SU-DHL-6 (cell line): ENCODE measurements at regions not wholly inside any gene's neighbourhood (a gene's known extent, or its start where the extent isn't known, plus 50 kb on each side); places are given as distances from the start of the nearest gene placed in this dataset.

ENCODE experiments used
- H2AFZ ChIP-seq: fragments of 200-600 bp; sonication (generic); 2 replicates; pipeline ENCODE4 v1.6.1; 2014; ENCODE audit warnings: low read depth, mild to moderate bottlenecking, moderate library complexity, mixed read lengths, antibody characterized with exemption, low read length; ENCODE audit not compliant: severe bottlenecking
- H3F3A ChIP-seq: fragments of 200-600 bp; shearing (Covaris generic); 2 replicates; pipeline ENCODE4 v1.6.0; 2016; ENCODE audit warnings: antibody characterized with exemption, mild to moderate bottlenecking; ENCODE audit not compliant: insufficient read depth
- H3K27ac ChIP-seq: fragments of 200-600 bp; sonication (generic); 2 replicates; pipeline ENCODE4 v1.5.1; 2016; ENCODE audit warnings: low read depth, mild to moderate bottlenecking, low read length, moderate library complexity, mixed read lengths
- H3K27me3 ChIP-seq: fragments of 200-600 bp; sonication (generic), shearing (Covaris generic); 2 replicates; pipeline ENCODE4 v1.6.0; 2014; ENCODE audit warnings: mild to moderate bottlenecking, low read length
- H3K36me3 ChIP-seq: fragments of 200-600 bp; sonication (generic); 2 replicates; pipeline ENCODE4 v1.6.1; 2014; ENCODE audit warnings: mild to moderate bottlenecking, low read length, mixed read lengths
- H3K4me2 ChIP-seq: fragments of 300-600, 200-600 bp; shearing (Covaris generic), sonication (generic); 2 replicates; pipeline ENCODE4 v1.6.0; 2014; ENCODE audit warnings: low read length, low read depth, mild to moderate bottlenecking; ENCODE audit not compliant: poor library complexity, severe bottlenecking
- H3K4me3 ChIP-seq: fragments of 200-600 bp; sonication (generic); 2 replicates; pipeline ENCODE4 v1.5.1; 2014; ENCODE audit warnings: antibody characterized with exemption, low read length, mild to moderate bottlenecking, mixed read lengths; ENCODE audit not compliant: insufficient read depth, poor library complexity, severe bottlenecking
- H3K79me2 ChIP-seq: fragments of 200-600 bp; sonication (generic); 2 replicates; pipeline ENCODE4 v1.6.1; 2014; ENCODE audit warnings: mild to moderate bottlenecking, low read length, moderate library complexity; ENCODE audit not compliant: insufficient read depth
- H3K9ac ChIP-seq: fragments of 200-600 bp; sonication (generic); 2 replicates; pipeline ENCODE4 v1.7.0; 2014; ENCODE audit warnings: mild to moderate bottlenecking, low read length
- H3K9me2 ChIP-seq: fragments of 200-600 bp; sonication (generic); replicated peaks from 2 replicates; pipeline ENCODE4 v1.6.1; 2014; ENCODE audit warnings: low read length; ENCODE audit not compliant: insufficient read depth
- H3K9me3 ChIP-seq: fragments of 200-600 bp; sonication (generic); 2 replicates; pipeline ENCODE4 v1.6.1; 2014; ENCODE audit warnings: low read length, mixed read lengths; ENCODE audit not compliant: insufficient read depth
- H4K20me1 ChIP-seq: fragments of 200-600 bp; sonication (generic); 2 replicates; pipeline ENCODE4 v1.6.1; 2014; ENCODE audit warnings: low read depth, mild to moderate bottlenecking, antibody characterized with exemption, low read length, moderate library complexity, mixed read lengths
- CTCF ChIP-seq: fragments of 200-600 bp; sonication (generic); IDR thresholded peaks from one replicate; pipeline ENCODE4 v1.5.1; 2017; ENCODE audit warnings: antibody characterized with exemption, mild to moderate bottlenecking, low read length, moderate library complexity; ENCODE audit not compliant: insufficient read depth, poor library complexity, severe bottlenecking
- EZH2phosphoT487 ChIP-seq: fragments of 200-600 bp; sonication (generic), shearing (Covaris generic); conservative IDR thresholded peaks from 2 replicates; pipeline ENCODE4 v1.6.1; 2018; ENCODE audit warnings: mild to moderate bottlenecking, antibody characterized with exemption, low read length, moderate library complexity, mixed read lengths

- no peaks in the 10 kb centered on the region for H3K9me3 ChIP-seq
- TF ChIP-seq EZH2phosphoT487, result no peak
- TF ChIP-seq CTCF, result no peak
- H3K36me3 ChIP-seq, result no peaks in the 10 kb centered on the region
- no peaks in the 10 kb centered on the region for H3K9me2 ChIP-seq
- H3K9ac ChIP-seq, result no peak overlapping the region
- no peaks in the 10 kb centered on the region for H3F3A ChIP-seq
- H3K4me2 ChIP-seq, result no peak overlapping the region
- no peak overlapping the region for H3K27ac ChIP-seq
- no peak overlapping the region for H3K4me3 ChIP-seq
- no peaks in the 10 kb centered on the region for H3K27me3 ChIP-seq
- H2AFZ ChIP-seq, result no peak overlapping the region
- H4K20me1 ChIP-seq, result no peaks in the 10 kb centered on the region
- no peaks in the 10 kb centered on the region for H3K79me2 ChIP-seq
Measured at GRCh38 chr3:107106907-107107306, 270.3 kb upstream of the CCDC54 start.

GRCh38 chr3:107110596-107111305 lies 266.5 kb upstream of the CCDC54 start:
- no peaks in the 10 kb centered on the region for H3F3A ChIP-seq
- H3K27ac ChIP-seq, result no peak overlapping the region
- H2AFZ ChIP-seq, result no peak overlapping the region
- H3K9ac ChIP-seq, result no peak overlapping the region
- H3K4me2 ChIP-seq, result no peak overlapping the region
- no peaks in the 10 kb centered on the region for H3K9me3 ChIP-seq
- H4K20me1 ChIP-seq, result no peaks in the 10 kb centered on the region
- TF ChIP-seq EZH2phosphoT487, result no peak
- no peak for TF ChIP-seq CTCF
- no peaks in the 10 kb centered on the region for H3K36me3 ChIP-seq
- no peak overlapping the region for H3K4me3 ChIP-seq
- H3K79me2 ChIP-seq, result no peaks in the 10 kb centered on the region
- H3K9me2 ChIP-seq, result no peaks in the 10 kb centered on the region
- no peaks in the 10 kb centered on the region for H3K27me3 ChIP-seq

GRCh38 chr3:107111872-107112271 lies 265.4 kb upstream of the CCDC54 start:
- no peaks in the 10 kb centered on the region for H3K9me3 ChIP-seq
- no peak overlapping the region for H3K4me3 ChIP-seq
- no peaks in the 10 kb centered on the region for H3K36me3 ChIP-seq
- no peak overlapping the region for H2AFZ ChIP-seq
- H3K4me2 ChIP-seq, result no peak overlapping the region
- no peak overlapping the region for H3K9ac ChIP-seq
- no peaks in the 10 kb centered on the region for H4K20me1 ChIP-seq
- H3K27ac ChIP-seq, result no peak overlapping the region
- H3K79me2 ChIP-seq, result no peaks in the 10 kb centered on the region
- H3K9me2 ChIP-seq, result no peaks in the 10 kb centered on the region
- H3F3A ChIP-seq, result no peaks in the 10 kb centered on the region
- no peaks in the 10 kb centered on the region for H3K27me3 ChIP-seq
- TF ChIP-seq CTCF (no peak), EZH2phosphoT487 (no peak)
